Kidney (tissue), 13 donors: ENCODE measurements at regions not wholly inside any gene's neighbourhood (a gene's known extent, or its start where the extent isn't known, plus 50 kb on each side); places are given as distances from the start of the nearest gene placed in this dataset.

Experiments
- DNase-seq, 5 donors: peaks; one replicate each; pipeline ENCODE4 v3.0.0-alpha.2; 2013 to 2020
- FAIRE-seq: peaks from 2 replicates; lab custom pipeline; 2012; peaks lifted over from hg19 to GRCh38; lab: Jason Lieb, UNC
- H3K27ac ChIP-seq, 2 donors: one replicate each; pipeline ENCODE4 v1.7.0; 2013; ENCODE audit warnings: low read depth in 2 of 2, low read length in 2 of 2, inconsistent platforms in 1 of 2
- H3K27me3 ChIP-seq: one replicate; pipeline ENCODE4 v1.7.1; 2013; ENCODE audit warnings: low read length, inconsistent platforms; ENCODE audit not compliant: control insufficient read depth, insufficient read depth
- H3K36me3 ChIP-seq, 3 donors: one replicate each; pipeline versions ENCODE4 v1.7.0 to v1.7.1; 2013; ENCODE audit warnings: low read length in 3 of 3, control low read depth in 1 of 3, inconsistent platforms in 1 of 3; ENCODE audit not compliant: insufficient read depth in 3 of 3, control insufficient read depth in 2 of 3
- H3K4me1 ChIP-seq, 3 donors: one replicate each; pipeline versions ENCODE4 v1.7.0 to v1.7.1; 2013; ENCODE audit warnings: low read length in 3 of 3, inconsistent platforms in 1 of 3, low read depth in 1 of 3; ENCODE audit not compliant: control insufficient read depth in 2 of 3, insufficient read depth in 2 of 3
- H3K4me3 ChIP-seq, 3 donors: one replicate each; pipeline versions ENCODE4 v1.7.0 to v1.8.1; 2013; ENCODE audit warnings: low read length in 3 of 3, control low read depth in 1 of 3, inconsistent platforms in 1 of 3
- H3K9ac ChIP-seq, 3 donors: one replicate each; pipeline versions ENCODE4 v1.7.0 to v1.7.1; 2013; ENCODE audit warnings: low read length in 3 of 3, control low read depth in 1 of 3, inconsistent platforms in 1 of 3
- H3K9me3 ChIP-seq, 3 donors: one replicate each; pipeline versions ENCODE4 v1.7.0 to v1.7.1; 2013; ENCODE audit warnings: low read length in 3 of 3, control low read depth in 1 of 3, inconsistent platforms in 1 of 3; ENCODE audit not compliant: control insufficient read depth in 2 of 3, insufficient read depth in 1 of 3
- intact Hi-C: fragments of 100-400 bp; cut with DNase I; formaldehyde crosslinking; loops from one replicate; pipeline ENCODE4 v1.11.1; 2022
- TF ChIP-seq, protein P1 (sequence below): IDR thresholded peaks from 3 replicates; pipeline ENCODE4 v1.5.1; 2012; ENCODE audit warnings: mild to moderate bottlenecking, moderate library complexity, borderline replicate concordance; ENCODE audit not compliant: insufficient read depth; ENCODE audit errors: extremely low read depth
- donor health status: control.
- donor health status: control.
- donor health status: control.
- donor health status: control.
- donor health status: control.
- donor health status: DM: yes; HTN: yes; CAD: no.
- donor health status: Normal renal cell carcinoma (clear cell type).

DNA sequence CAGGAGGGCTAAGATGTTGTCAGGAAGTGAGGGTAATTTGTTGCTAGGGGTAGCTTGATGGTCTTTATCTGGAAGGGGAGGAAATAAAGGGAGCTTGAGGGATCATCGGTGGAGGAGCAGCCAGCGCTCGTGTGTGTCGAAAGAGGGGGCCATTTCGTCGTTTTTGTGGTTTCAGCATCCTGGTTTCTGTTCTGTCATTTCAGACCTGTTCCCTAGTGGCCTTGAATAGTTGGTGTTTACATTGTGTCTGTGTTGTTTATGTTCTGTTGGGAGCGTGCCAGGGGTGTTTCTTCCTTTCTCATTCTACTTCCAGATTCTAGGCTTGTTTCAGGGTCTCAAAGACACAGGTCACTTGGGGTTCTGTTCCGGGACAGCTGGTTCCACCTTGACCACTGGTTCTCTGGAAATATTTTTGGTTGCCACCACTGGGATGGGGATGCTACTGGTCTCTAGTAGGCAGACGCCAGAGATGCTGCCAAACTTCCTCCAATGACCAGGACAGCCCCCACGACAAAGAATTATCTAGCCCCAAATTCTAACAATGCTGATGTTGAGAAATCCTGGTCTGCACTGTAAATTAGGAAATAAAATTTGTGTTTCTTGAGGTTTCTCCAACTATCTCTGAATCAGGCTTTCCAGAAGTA lies 113.9 kb upstream of the NAA20 start:
- intact Hi-C loops = no loop called here
- TF ChIP-seq, protein P1, sequence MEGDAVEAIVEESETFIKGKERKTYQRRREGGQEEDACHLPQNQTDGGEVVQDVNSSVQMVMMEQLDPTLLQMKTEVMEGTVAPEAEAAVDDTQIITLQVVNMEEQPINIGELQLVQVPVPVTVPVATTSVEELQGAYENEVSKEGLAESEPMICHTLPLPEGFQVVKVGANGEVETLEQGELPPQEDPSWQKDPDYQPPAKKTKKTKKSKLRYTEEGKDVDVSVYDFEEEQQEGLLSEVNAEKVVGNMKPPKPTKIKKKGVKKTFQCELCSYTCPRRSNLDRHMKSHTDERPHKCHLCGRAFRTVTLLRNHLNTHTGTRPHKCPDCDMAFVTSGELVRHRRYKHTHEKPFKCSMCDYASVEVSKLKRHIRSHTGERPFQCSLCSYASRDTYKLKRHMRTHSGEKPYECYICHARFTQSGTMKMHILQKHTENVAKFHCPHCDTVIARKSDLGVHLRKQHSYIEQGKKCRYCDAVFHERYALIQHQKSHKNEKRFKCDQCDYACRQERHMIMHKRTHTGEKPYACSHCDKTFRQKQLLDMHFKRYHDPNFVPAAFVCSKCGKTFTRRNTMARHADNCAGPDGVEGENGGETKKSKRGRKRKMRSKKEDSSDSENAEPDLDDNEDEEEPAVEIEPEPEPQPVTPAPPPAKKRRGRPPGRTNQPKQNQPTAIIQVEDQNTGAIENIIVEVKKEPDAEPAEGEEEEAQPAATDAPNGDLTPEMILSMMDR = peak; percentile 10
- Histone ChIP-seq H3K27ac (peak overlapping the region in 1 of 2 donors; percentile 23), H3K36me3 (peaks cover 0 to 3% (median 2%) of the 10 kb centered on the region in 3 donors), H3K4me3 (no peak overlapping the region), H3K9me3 (no peaks in the 10 kb centered on the region), H3K27me3 (no peaks in the 10 kb centered on the region), H3K4me1 (peaks cover 0 to 7% (median 6%) of the 10 kb centered on the region in 3 donors), H3K9ac (no peak overlapping the region)
- no peak for FAIRE-seq
- peak in 3 of 5 donors; percentile 32 to 84 (median 46) for DNase-seq

DNA sequence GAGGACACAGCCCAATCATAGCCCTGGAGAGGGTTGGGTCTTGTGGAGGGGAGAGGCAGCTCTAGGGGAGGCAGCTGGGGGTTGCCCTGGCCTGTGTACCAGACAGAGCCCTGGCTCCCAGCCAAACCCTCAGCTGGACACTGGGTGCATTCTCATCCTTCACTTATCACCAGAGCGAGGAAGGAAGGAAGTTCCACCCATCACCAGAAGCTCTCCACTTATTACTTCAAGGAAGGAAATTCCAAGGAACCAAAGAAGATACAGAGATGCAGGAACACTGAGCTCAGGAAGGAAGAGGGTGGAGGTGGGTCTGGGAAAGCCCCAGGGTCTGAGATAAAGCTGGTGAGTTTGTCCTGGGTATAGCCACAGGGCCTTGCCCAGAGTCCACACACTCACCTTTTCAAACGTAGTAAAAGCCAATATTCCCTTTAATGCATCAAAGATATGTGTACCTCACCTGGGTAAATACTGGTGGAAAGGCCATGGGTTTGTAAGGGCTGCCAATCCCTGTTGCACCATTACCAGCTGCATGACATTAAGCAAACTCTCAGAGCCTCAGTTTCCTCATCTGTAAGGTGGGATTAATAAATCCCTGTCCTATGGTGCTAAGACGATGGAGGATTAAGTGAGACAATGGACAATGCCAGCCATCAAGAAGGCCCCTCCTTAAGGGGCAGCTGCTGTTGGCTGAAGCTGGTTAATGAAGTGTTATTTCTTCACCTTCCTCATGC lies 109.7 kb upstream of the NAA20 start:
- no peak for FAIRE-seq
- DNase-seq = no peak
- Histone ChIP-seq H3K36me3 (peaks cover 0 to 3% (median 0%) of the 10 kb centered on the region in 3 donors), H3K9ac (no peak overlapping the region), H3K4me3 (no peak overlapping the region), H3K27me3 (no peaks in the 10 kb centered on the region), H3K9me3 (no peaks in the 10 kb centered on the region), H3K27ac (peak overlapping the region in 1 of 2 donors; percentile 11), H3K4me1 (peaks cover 0 to 12% (median 7%) of the 10 kb centered on the region in 3 donors)
- TF ChIP-seq, protein P1 = no peak
- intact Hi-C loops = no loop called here

DNA sequence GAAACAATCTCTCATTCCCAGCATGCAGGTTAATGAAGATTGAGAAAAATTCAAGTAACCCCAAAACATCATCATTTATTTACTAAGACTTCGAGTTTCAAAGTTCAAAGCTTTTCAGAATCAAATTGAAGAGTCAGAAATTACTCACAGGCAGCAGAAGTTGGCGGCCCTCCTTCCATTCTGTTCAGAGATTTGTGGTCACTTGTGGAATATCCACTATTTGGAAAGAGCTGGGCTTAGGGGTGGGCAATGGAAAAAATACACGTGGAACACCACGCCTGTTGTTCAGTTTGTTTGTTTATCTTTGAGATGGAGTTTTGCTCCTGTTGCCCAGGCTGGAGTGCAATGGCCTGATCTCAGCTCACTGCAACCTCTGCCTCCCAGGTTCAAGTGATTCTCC lies 108.6 kb upstream of the NAA20 start:
- DNase-seq (no peak), FAIRE-seq (no peak)
- Histone ChIP-seq H3K9me3 (no peaks in the 10 kb centered on the region), H3K36me3 (peaks cover 0 to 3% (median 0%) of the 10 kb centered on the region in 3 donors), H3K4me3 (no peak overlapping the region), H3K4me1 (peaks cover 0 to 12% (median 7%) of the 10 kb centered on the region in 3 donors), H3K27ac (no peak overlapping the region), H3K9ac (no peak overlapping the region), H3K27me3 (no peaks in the 10 kb centered on the region)
- TF ChIP-seq, protein P1 = no peak
- intact Hi-C loops = no loop called here
